ENCODE measurements at regions not wholly inside any gene's neighbourhood (a gene's known extent, or its start where the extent isn't known, plus 50 kb on each side); places are given as distances from the start of the nearest gene placed in this dataset.

- Histone ChIP-seq H3K36me3 (ENCODE audit: control insufficient read depth in 4 of 4, insufficient read depth in 4 of 4, low read length in 4 of 4) (no peaks in the 10 kb centered on the region), H3K9ac (ENCODE audit: insufficient read depth in 1 of 2, low read length in 2 of 2) (no peak overlapping the region), H3K4me1 (ENCODE audit: control insufficient read depth in 5 of 5, insufficient read depth in 5 of 5, low read length in 5 of 5) (no peaks in the 10 kb centered on the region), H3K4me3 (no peak overlapping the region), H3K9me3 (ENCODE audit: control insufficient read depth in 4 of 4, insufficient read depth in 3 of 4, low read length in 3 of 4) (peaks cover 0 to 4% (median 1%) of the 10 kb centered on the region in 4 donors), H3K27ac (ENCODE audit: low read depth in 1 of 2, low read length in 1 of 2) (no peak overlapping the region), H3K27me3 (ENCODE audit: control insufficient read depth in 3 of 3, insufficient read depth in 3 of 3, low read length in 2 of 3) (peaks cover 0 to 2% (median 0%) of the 10 kb centered on the region in 3 donors)
- ATAC-seq (ENCODE audit: insufficient read depth, low FRiP score), result no peak
- no peak for DNase-seq
- 81 to 83% methylated on average over 3 of the region's 3 CpGs for WGBS, 2 donors
- TF ChIP-seq CTCF (IDR thresholded peaks at IDR 0.05; ENCODE audit: control extremely low read depth, extremely low read depth), result no peak
These were observed 153.5 kb upstream of the USP24 start for GRCh38 chr1:55368698-55369097.

- Histone ChIP-seq H3K4me3 (no peak overlapping the region), H3K9me3 (ENCODE audit: control insufficient read depth in 4 of 4, insufficient read depth in 3 of 4, low read length in 3 of 4) (peaks cover 0 to 4% (median 1%) of the 10 kb centered on the region in 4 donors), H3K4me1 (ENCODE audit: control insufficient read depth in 5 of 5, insufficient read depth in 5 of 5, low read length in 5 of 5) (peaks cover 0 to 5% (median 0%) of the 10 kb centered on the region in 5 donors), H3K9ac (ENCODE audit: insufficient read depth in 1 of 2, low read length in 2 of 2) (no peak overlapping the region), H3K36me3 (ENCODE audit: control insufficient read depth in 4 of 4, insufficient read depth in 4 of 4, low read length in 4 of 4) (no peaks in the 10 kb centered on the region), H3K27me3 (ENCODE audit: control insufficient read depth in 3 of 3, insufficient read depth in 3 of 3, low read length in 2 of 3) (peaks cover 0 to 2% (median 0%) of the 10 kb centered on the region in 3 donors), H3K27ac (ENCODE audit: low read depth in 1 of 2, low read length in 1 of 2) (no peak overlapping the region)
- TF ChIP-seq CTCF (IDR thresholded peaks at IDR 0.05; ENCODE audit: control extremely low read depth, extremely low read depth), result no peak
- DNase-seq, result no peak
- 92 to 94% methylated on average over 7 of the region's 7 CpGs for WGBS, 2 donors
- no peak for ATAC-seq (ENCODE audit: insufficient read depth, low FRiP score)
These were observed 152.1 kb upstream of the USP24 start for GRCh38 chr1:55367273-55367672.

GRCh38 chr1:55364216-55364615, 149.1 kb upstream of the USP24 start:
- Histone ChIP-seq H3K27me3 (ENCODE audit: control insufficient read depth in 3 of 3, insufficient read depth in 3 of 3, low read length in 2 of 3) (no peaks in the 10 kb centered on the region), H3K9ac (ENCODE audit: insufficient read depth in 1 of 2, low read length in 2 of 2) (no peak overlapping the region), H3K36me3 (ENCODE audit: control insufficient read depth in 4 of 4, insufficient read depth in 4 of 4, low read length in 4 of 4) (no peaks in the 10 kb centered on the region), H3K27ac (ENCODE audit: low read depth in 1 of 2, low read length in 1 of 2) (no peak overlapping the region), H3K4me1 (ENCODE audit: control insufficient read depth in 5 of 5, insufficient read depth in 5 of 5, low read length in 5 of 5) (peaks cover 0 to 6% (median 0%) of the 10 kb centered on the region in 5 donors), H3K9me3 (ENCODE audit: control insufficient read depth in 4 of 4, insufficient read depth in 3 of 4, low read length in 3 of 4) (peaks cover 0 to 4% (median 1%) of the 10 kb centered on the region in 4 donors), H3K4me3 (no peak overlapping the region)
- WGBS, 2 donors, result 79 to 86% methylated on average over 3 of the region's 3 CpGs
- no peak for TF ChIP-seq CTCF (IDR thresholded peaks at IDR 0.05; ENCODE audit: control extremely low read depth, extremely low read depth)
- DNase-seq, result no peak
- no peak for ATAC-seq (ENCODE audit: insufficient read depth, low FRiP score)

DNA sequence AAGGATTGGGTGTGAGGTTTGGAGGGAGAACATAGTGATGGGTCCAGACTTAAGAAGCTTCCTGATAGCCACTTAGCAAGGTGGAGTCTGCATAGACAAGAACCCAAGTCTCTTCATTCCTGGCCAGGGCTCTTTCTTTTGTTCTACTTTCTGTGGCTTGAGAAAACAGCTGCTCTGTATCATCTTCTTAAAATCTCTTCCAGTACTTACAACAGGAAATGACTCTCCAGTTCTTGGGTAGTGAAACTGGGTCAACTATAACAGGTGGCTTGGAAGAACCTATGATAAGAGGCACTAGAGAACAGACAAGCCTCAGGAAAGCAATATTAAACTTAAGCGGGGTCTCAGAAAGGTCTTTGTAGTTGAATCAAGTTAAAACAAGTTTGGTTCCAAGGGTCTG, 148.1 kb upstream of the USP24 start:
- Histone ChIP-seq H3K9ac (ENCODE audit: insufficient read depth in 1 of 2, low read length in 2 of 2) (no peak overlapping the region), H3K36me3 (ENCODE audit: control insufficient read depth in 4 of 4, insufficient read depth in 4 of 4, low read length in 4 of 4) (no peaks in the 10 kb centered on the region), H3K27ac (ENCODE audit: low read depth in 1 of 2, low read length in 1 of 2) (peak overlapping the region in 1 of 2 donors; percentile 27), H3K27me3 (ENCODE audit: control insufficient read depth in 3 of 3, insufficient read depth in 3 of 3, low read length in 2 of 3) (no peaks in the 10 kb centered on the region), H3K9me3 (ENCODE audit: control insufficient read depth in 4 of 4, insufficient read depth in 3 of 4, low read length in 3 of 4) (no peaks in the 10 kb centered on the region), H3K4me1 (ENCODE audit: control insufficient read depth in 5 of 5, insufficient read depth in 5 of 5, low read length in 5 of 5) (peaks cover 0 to 6% (median 0%) of the 10 kb centered on the region in 5 donors), H3K4me3 (no peak overlapping the region)
- TF ChIP-seq CTCF (IDR thresholded peaks at IDR 0.05; ENCODE audit: control extremely low read depth, extremely low read depth), result no peak
- DNase-seq, result peak in 2 of 3 donors; percentile 37 to 63
- no peak for ATAC-seq (ENCODE audit: insufficient read depth, low FRiP score)
- 69 to 70% methylated on average over 1 of the region's 1 CpG for whole genome bisulfite sequencing, 2 donors
